Liver (tissue), 8 donors: ENCODE measurements at regions not wholly inside any gene's neighbourhood (a gene's known extent, or its start where the extent isn't known, plus 50 kb on each side); places are given as distances from the start of the nearest gene placed in this dataset.

ENCODE experiments used
- DNase-seq: peaks from one replicate; pipeline ENCODE4 v3.0.0-alpha.2; 2017; ENCODE audit warnings: low spot score
- H3K27ac ChIP-seq, 2 donors: one replicate each; pipeline ENCODE4 v1.7.0; 2013; ENCODE audit warnings: inconsistent platforms in 2 of 2, low read length in 2 of 2, control low read depth in 1 of 2, low read depth in 1 of 2, mild to moderate bottlenecking in 1 of 2
- H3K27me3 ChIP-seq, 4 donors: one replicate each; pipeline versions ENCODE4 v1.6.1 to v1.7.0; 2013; ENCODE audit warnings: low read length in 3 of 4, inconsistent platforms in 1 of 4, mild to moderate bottlenecking in 1 of 4, moderate library complexity in 1 of 4; ENCODE audit not compliant: control insufficient read depth in 4 of 4, insufficient read depth in 4 of 4
- H3K36me3 ChIP-seq, 4 donors: one replicate each; pipeline versions ENCODE4 v1.6.1 to v1.7.0; 2013; ENCODE audit warnings: low read length in 3 of 4, mild to moderate bottlenecking in 3 of 4, low read depth in 1 of 4, moderate library complexity in 1 of 4; ENCODE audit not compliant: control insufficient read depth in 4 of 4, insufficient read depth in 3 of 4
- H3K4me1 ChIP-seq, 4 donors: one replicate each; pipeline versions ENCODE4 v1.6.1 to v1.7.0; 2013; ENCODE audit warnings: low read length in 3 of 4, mild to moderate bottlenecking in 3 of 4, moderate library complexity in 1 of 4; ENCODE audit not compliant: control insufficient read depth in 4 of 4, insufficient read depth in 4 of 4
- H3K4me3 ChIP-seq, 3 donors: one replicate each; pipeline versions ENCODE4 v1.6.1 to v1.7.0; 2013; ENCODE audit warnings: low read length in 3 of 3, control low read depth in 1 of 3, low read depth in 1 of 3, mild to moderate bottlenecking in 1 of 3
- H3K9ac ChIP-seq, 2 donors: one replicate each; pipeline ENCODE4 v1.7.0; 2013; ENCODE audit warnings: low read length in 2 of 2, mild to moderate bottlenecking in 2 of 2, moderate library complexity in 2 of 2, control low read depth in 1 of 2, low read depth in 1 of 2
- H3K9me3 ChIP-seq, 4 donors: one replicate each; pipeline versions ENCODE4 v1.6.1 to v1.7.0; 2013; ENCODE audit warnings: low read length in 3 of 4; ENCODE audit not compliant: control insufficient read depth in 4 of 4
- EGR1 ChIP-seq, 2 donors: IDR thresholded peaks; 2 replicates each; pipeline ENCODE4 v1.6.1; 2016 to 2018; ENCODE audit warnings: antibody characterized with exemption in 2 of 2, low read depth in 2 of 2
- FOXA1 ChIP-seq: IDR thresholded peaks from 2 replicates; pipeline ENCODE4 v1.6.1; 2016; ENCODE audit warnings: antibody characterized with exemption
- FOXA2 ChIP-seq: IDR thresholded peaks from 2 replicates; pipeline ENCODE4 v1.6.1; 2016; ENCODE audit warnings: antibody characterized with exemption
- HNF4A ChIP-seq, 2 donors: conservative IDR thresholded peaks; 2 replicates each; pipeline ENCODE4 v1.6.1; 2016; ENCODE audit warnings: antibody characterized with exemption in 2 of 2, mild to moderate bottlenecking in 2 of 2
- HNF4G ChIP-seq: IDR thresholded peaks from 2 replicates; pipeline ENCODE4 v1.6.1; 2016; ENCODE audit warnings: antibody characterized with exemption
- JUND ChIP-seq, 2 donors: IDR thresholded peaks; 2 replicates each; pipeline ENCODE4 v1.6.1; 2016; ENCODE audit warnings: antibody characterized with exemption in 2 of 2
- NR2F2 ChIP-seq: IDR thresholded peaks from 2 replicates; pipeline ENCODE4 v1.6.1; 2016; ENCODE audit warnings: antibody characterized with exemption
- RAD21 ChIP-seq, 2 donors: IDR thresholded peaks; 2 replicates each; pipeline ENCODE4 v1.6.1; 2016; ENCODE audit warnings: antibody characterized with exemption in 2 of 2, mild to moderate bottlenecking in 2 of 2
- RXRA ChIP-seq, 2 donors: IDR thresholded peaks; 2 replicates each; pipeline ENCODE4 v1.6.1; 2017 to 2018; ENCODE audit warnings: antibody characterized with exemption in 2 of 2, mild to moderate bottlenecking in 1 of 2
- SP1 ChIP-seq: IDR thresholded peaks from 2 replicates; pipeline ENCODE4 v1.6.1; 2018; ENCODE audit warnings: antibody characterized with exemption, mild to moderate bottlenecking
- YY1 ChIP-seq: IDR thresholded peaks from 2 replicates; pipeline ENCODE4 v1.6.1; 2016; ENCODE audit warnings: antibody characterized with exemption, mild to moderate bottlenecking
- WGBS: extraction: QIAGEN DNeasy Blood & Tissue Kit; methylation state at CpG from one replicate; pipeline ENCODE4 v1.1.7; 2013; 5-methylcytosine and 5-hydroxymethylcytosine counted together
- TF ChIP-seq, protein P1 (sequence below): fragments of 150-350 bp; IDR thresholded peaks from 2 replicates; pipeline ENCODE4 v1.5.1; 2017; ENCODE audit warnings: improper control_type of control experiment, low read depth, low read length; ENCODE audit not compliant: missing input control
- TF ChIP-seq, protein P2 (sequence below): IDR thresholded peaks from 2 replicates; pipeline ENCODE4 v1.6.1; 2016; ENCODE audit warnings: antibody characterized with exemption
- TF ChIP-seq, protein P3 (sequence below): IDR thresholded peaks from 2 replicates; pipeline ENCODE4 v1.6.1; 2016; ENCODE audit warnings: antibody characterized with exemption, mild to moderate bottlenecking
- TF ChIP-seq, protein P4 (sequence below): IDR thresholded peaks from 2 replicates; pipeline ENCODE4 v1.6.1; 2016; ENCODE audit warnings: antibody characterized with exemption
- TF ChIP-seq, protein P5 (sequence below): IDR thresholded peaks from 2 replicates; pipeline ENCODE4 v1.6.1; 2016; ENCODE audit warnings: antibody characterized with exemption
- donor health status: healthy.
- donor health status: healthy.
- donor health status: healthy.
- donor health status: healthy.
- donor health status: healthy.

DNA sequence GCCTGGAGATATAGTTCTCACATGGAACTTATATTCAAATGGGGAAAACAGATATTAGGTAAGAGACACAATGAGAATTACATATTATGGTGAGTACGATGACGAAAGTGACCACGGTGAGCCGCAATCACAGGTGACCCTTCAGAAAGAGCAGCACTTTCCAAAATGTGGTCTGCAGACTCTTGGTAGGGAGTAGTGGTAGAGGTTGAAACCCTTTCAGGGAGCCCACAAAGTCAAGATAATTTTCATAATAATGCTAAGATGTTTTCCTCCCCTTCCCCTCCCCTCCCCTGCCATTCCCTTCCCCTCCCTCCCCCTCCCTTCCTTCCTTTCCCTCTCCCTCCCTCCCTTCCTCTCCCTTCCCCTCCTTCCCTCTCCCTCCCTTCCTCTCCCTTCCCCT, 83.5 kb upstream of the AKT3 start:
- WGBS, result 93% methylated on average over 4 of the region's 4 CpGs
- H3K27ac ChIP-seq, result no peak overlapping the region
- TF ChIP-seq SP1, result no peak
- TF ChIP-seq FOXA1, result no peak
- TF ChIP-seq, protein P1, sequence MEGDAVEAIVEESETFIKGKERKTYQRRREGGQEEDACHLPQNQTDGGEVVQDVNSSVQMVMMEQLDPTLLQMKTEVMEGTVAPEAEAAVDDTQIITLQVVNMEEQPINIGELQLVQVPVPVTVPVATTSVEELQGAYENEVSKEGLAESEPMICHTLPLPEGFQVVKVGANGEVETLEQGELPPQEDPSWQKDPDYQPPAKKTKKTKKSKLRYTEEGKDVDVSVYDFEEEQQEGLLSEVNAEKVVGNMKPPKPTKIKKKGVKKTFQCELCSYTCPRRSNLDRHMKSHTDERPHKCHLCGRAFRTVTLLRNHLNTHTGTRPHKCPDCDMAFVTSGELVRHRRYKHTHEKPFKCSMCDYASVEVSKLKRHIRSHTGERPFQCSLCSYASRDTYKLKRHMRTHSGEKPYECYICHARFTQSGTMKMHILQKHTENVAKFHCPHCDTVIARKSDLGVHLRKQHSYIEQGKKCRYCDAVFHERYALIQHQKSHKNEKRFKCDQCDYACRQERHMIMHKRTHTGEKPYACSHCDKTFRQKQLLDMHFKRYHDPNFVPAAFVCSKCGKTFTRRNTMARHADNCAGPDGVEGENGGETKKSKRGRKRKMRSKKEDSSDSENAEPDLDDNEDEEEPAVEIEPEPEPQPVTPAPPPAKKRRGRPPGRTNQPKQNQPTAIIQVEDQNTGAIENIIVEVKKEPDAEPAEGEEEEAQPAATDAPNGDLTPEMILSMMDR, result no peak
- TF ChIP-seq, protein P2, sequence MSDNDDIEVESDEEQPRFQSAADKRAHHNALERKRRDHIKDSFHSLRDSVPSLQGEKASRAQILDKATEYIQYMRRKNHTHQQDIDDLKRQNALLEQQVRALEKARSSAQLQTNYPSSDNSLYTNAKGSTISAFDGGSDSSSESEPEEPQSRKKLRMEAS, result no peak
- TF ChIP-seq, protein P3, sequence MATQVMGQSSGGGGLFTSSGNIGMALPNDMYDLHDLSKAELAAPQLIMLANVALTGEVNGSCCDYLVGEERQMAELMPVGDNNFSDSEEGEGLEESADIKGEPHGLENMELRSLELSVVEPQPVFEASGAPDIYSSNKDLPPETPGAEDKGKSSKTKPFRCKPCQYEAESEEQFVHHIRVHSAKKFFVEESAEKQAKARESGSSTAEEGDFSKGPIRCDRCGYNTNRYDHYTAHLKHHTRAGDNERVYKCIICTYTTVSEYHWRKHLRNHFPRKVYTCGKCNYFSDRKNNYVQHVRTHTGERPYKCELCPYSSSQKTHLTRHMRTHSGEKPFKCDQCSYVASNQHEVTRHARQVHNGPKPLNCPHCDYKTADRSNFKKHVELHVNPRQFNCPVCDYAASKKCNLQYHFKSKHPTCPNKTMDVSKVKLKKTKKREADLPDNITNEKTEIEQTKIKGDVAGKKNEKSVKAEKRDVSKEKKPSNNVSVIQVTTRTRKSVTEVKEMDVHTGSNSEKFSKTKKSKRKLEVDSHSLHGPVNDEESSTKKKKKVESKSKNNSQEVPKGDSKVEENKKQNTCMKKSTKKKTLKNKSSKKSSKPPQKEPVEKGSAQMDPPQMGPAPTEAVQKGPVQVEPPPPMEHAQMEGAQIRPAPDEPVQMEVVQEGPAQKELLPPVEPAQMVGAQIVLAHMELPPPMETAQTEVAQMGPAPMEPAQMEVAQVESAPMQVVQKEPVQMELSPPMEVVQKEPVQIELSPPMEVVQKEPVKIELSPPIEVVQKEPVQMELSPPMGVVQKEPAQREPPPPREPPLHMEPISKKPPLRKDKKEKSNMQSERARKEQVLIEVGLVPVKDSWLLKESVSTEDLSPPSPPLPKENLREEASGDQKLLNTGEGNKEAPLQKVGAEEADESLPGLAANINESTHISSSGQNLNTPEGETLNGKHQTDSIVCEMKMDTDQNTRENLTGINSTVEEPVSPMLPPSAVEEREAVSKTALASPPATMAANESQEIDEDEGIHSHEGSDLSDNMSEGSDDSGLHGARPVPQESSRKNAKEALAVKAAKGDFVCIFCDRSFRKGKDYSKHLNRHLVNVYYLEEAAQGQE, result no peak
- TF ChIP-seq, protein P4, sequence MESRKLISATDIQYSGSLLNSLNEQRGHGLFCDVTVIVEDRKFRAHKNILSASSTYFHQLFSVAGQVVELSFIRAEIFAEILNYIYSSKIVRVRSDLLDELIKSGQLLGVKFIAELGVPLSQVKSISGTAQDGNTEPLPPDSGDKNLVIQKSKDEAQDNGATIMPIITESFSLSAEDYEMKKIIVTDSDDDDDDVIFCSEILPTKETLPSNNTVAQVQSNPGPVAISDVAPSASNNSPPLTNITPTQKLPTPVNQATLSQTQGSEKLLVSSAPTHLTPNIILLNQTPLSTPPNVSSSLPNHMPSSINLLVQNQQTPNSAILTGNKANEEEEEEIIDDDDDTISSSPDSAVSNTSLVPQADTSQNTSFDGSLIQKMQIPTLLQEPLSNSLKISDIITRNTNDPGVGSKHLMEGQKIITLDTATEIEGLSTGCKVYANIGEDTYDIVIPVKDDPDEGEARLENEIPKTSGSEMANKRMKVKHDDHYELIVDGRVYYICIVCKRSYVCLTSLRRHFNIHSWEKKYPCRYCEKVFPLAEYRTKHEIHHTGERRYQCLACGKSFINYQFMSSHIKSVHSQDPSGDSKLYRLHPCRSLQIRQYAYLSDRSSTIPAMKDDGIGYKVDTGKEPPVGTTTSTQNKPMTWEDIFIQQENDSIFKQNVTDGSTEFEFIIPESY, result no peak
- TF ChIP-seq RXRA (IDR thresholded peaks at IDR 0.05), result no peak
- no peak for TF ChIP-seq FOXA2
- no peak for TF ChIP-seq HNF4G
- TF ChIP-seq JUND (IDR thresholded peaks at IDR 0.05), result no peak
- TF ChIP-seq EGR1 (IDR thresholded peaks at IDR 0.05; ENCODE audit: low read depth in 2 of 2), result no peak
- no peak for TF ChIP-seq HNF4A (conservative IDR thresholded peaks at IDR 0.05)
- no peak for TF ChIP-seq YY1
- peaks cover 0 to 2% (median 0%) of the 10 kb centered on the region in 4 donors for H3K9me3 ChIP-seq
- H3K4me3 ChIP-seq, result no peak overlapping the region
- H3K9ac ChIP-seq, result no peak overlapping the region
- DNase-seq, result no peak
- H3K4me1 ChIP-seq, result no peaks in the 10 kb centered on the region
- H3K27me3 ChIP-seq, result peaks cover 0 to 4% (median 0%) of the 10 kb centered on the region in 4 donors
- no peaks in the 10 kb centered on the region for H3K36me3 ChIP-seq

DNA sequence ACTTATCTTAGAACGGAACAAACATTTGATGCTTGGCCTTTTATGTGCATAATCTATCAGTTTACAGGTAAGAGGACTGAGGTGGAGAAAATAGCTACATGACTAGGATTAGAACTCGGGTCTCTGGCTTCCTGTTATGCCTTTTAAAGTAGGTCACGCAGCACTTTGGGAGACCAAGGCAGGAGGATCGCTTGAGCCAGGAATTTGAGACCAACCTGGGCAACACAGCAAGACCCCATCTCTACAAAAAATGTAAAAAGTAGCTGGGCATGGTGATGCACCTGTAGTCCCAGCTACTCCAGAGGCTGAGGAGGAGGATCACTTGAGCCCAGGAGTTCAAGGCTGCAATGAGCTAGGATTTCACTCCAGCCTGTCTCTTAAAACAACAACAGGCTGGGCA, 81.9 kb upstream of the AKT3 start:
- TF ChIP-seq, protein P1, result no peak
- TF ChIP-seq EGR1 (IDR thresholded peaks at IDR 0.05; ENCODE audit: low read depth in 2 of 2) (no peak), YY1 (no peak), NR2F2 (no peak), RAD21 (IDR thresholded peaks at IDR 0.05) (no peak), JUND (IDR thresholded peaks at IDR 0.05) (no peak), SP1 (no peak), HNF4A (conservative IDR thresholded peaks at IDR 0.05) (no peak)
- TF ChIP-seq, protein P3, result no peak
- TF ChIP-seq, protein P5, sequence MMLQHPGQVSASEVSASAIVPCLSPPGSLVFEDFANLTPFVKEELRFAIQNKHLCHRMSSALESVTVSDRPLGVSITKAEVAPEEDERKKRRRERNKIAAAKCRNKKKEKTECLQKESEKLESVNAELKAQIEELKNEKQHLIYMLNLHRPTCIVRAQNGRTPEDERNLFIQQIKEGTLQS, result no peak
- TF ChIP-seq, protein P2, result no peak

More for the DNA sequence above, 81.9 kb upstream of the AKT3 start:
- Histone ChIP-seq H3K4me3 (no peak overlapping the region), H3K9ac (no peak overlapping the region), H3K36me3 (no peaks in the 10 kb centered on the region), H3K4me1 (no peaks in the 10 kb centered on the region), H3K27me3 (peaks cover 0 to 4% (median 0%) of the 10 kb centered on the region in 4 donors), H3K9me3 (peaks cover 0 to 2% (median 0%) of the 10 kb centered on the region in 4 donors), H3K27ac (no peak overlapping the region)
- DNase-seq, result no peak
- 82% methylated on average over 4 of the region's 4 CpGs for WGBS
